Vagina (tissue), 2 donors: ENCODE measurements at regions not wholly inside any gene's neighbourhood (a gene's known extent, or its start where the extent isn't known, plus 50 kb on each side); places are given as distances from the start of the nearest gene placed in this dataset.

Experiments used
- CTCF ChIP-seq, 3 experiments: fragments of 450-650 bp in 2 of 3; fragments of 200-600 bp in 1 of 3; sonication (generic) in 1 of 3; IDR thresholded peaks; one replicate each; pipeline ENCODE4 v1.5.1; 2017 to 2019; ENCODE audit warnings: antibody characterized with exemption in 3 of 3, mild to moderate bottlenecking in 2 of 3, moderate library complexity in 2 of 3
- POLR2A ChIP-seq, 2 donors: fragments of 450-650 bp; IDR thresholded peaks; one replicate each; pipeline ENCODE4 v1.6.1; 2017; ENCODE audit warnings: antibody characterized with exemption in 2 of 2, mild to moderate bottlenecking in 2 of 2, moderate library complexity in 2 of 2
- POLR2AphosphoS5 ChIP-seq, 2 donors: sonication (generic); formaldehyde crosslinking; IDR thresholded peaks; one replicate each; pipeline ENCODE4 v1.9.0; 2017; ENCODE audit warnings: antibody characterized with exemption in 2 of 2, mild to moderate bottlenecking in 2 of 2, low read depth in 1 of 2; ENCODE audit not compliant: insufficient read depth in 1 of 2

GRCh38 chr4:13089659-13089998 is 394.5 kb downstream of the RAB28 start:
- no peak for TF ChIP-seq CTCF (IDR thresholded peaks at IDR 0.05)
- TF ChIP-seq POLR2A (IDR thresholded peaks at IDR 0.05) = no peak
- no peak for TF ChIP-seq POLR2AphosphoS5 (IDR thresholded peaks at IDR 0.05; ENCODE audit: insufficient read depth in 1 of 2, low read depth in 1 of 2)
